Activated CD8-positive, alpha-beta memory T cell treated with anti-CD3 and anti-CD28 coated beads for 24 hours (primary cell): ENCODE measurements at regions not wholly inside any gene's neighbourhood (a gene's known extent, or its start where the extent isn't known, plus 50 kb on each side); places are given as distances from the start of the nearest gene placed in this dataset.

ENCODE experiments used
- DNase-seq: peaks from one replicate; pipeline ENCODE4 v3.0.0-alpha.2; 2020

DNA sequence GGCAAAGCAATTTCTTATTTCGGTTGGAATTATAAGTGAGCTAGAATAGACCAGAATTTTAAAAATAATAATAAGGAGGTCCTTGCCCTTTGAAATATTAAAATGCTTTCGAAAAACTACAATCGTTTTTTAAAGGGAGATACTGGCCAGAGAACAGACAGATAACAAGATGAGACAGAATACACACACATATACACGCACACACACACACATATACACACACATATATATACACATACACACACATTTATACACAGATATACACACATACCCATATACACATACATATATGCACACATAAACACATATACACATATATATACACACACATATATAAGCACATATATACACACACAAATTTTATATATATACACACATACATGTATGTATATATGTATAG lies 175.3 kb upstream of the MIR17HG start:
- DNase-seq: no peak

DNA sequence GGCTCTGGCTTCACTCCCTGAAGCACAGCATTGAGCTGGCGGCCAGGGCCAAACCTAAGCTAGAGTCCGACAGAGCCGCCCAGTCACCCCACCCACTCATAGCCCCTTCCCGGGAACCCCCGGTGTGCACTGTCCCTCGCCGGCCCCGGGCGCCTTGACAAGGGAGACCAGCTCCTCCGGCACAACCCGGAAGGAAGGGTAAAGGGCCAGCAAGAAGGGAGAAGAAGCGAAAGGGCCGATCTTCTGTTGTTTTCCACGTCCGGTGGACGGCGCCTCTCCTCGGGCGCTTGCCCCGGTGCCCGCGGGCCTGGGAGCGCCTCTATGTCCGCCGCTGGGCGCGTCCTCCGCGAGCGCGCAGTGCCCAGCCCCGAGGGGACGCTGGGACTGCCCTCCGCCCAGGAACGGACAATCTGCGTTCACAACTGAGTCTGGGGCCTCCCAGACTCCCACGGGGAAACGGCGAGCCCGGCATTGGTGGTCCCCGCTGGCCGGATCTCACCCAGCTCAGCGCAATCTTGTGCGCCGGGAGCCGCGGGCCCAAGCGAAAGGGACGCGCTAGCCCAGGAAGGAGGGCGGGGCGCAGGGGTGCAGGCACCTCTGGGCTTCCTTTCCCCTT lies 172.5 kb upstream of the MIR17HG start:
- DNase-seq: no peak

DNA sequence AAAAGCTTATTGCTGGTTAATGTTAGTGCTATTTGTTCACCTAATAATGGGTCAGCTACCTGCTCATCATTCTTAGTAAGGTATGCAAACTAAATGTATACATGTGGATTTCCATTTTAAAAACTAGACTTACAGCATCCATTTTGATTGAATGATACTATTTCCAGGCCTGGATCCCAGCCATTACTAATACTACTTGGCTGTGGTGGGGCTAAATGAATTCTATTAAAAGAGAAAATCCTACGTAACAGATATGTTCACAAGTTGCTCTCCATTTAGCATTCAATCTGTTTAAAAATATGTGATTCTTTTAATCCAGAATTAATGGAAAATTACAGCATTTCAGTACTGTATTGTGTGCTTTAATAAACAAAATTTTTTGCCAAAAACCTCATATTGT lies 169.4 kb upstream of the MIR17HG start:
- no peak for DNase-seq

DNA sequence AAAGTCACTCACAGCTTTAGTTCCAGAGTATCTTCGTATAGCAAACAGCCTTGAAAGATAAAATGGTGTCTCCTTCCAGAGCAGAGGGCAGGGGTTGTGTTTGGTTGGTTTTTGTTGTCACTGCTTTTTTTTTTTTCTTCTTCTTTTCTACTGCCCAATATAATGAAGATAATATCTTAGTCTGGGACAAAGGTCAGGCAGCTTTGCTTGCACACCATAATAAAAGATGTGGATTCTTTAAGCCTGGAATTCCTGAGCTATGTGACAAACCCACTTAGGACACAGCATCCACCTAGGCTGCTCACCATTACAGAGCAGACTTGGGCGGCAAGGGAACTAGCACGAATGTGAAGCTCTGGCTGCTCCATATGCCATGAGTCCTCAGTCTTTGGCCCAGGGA lies 165.6 kb upstream of the MIR17HG start:
- no peak for DNase-seq

DNA sequence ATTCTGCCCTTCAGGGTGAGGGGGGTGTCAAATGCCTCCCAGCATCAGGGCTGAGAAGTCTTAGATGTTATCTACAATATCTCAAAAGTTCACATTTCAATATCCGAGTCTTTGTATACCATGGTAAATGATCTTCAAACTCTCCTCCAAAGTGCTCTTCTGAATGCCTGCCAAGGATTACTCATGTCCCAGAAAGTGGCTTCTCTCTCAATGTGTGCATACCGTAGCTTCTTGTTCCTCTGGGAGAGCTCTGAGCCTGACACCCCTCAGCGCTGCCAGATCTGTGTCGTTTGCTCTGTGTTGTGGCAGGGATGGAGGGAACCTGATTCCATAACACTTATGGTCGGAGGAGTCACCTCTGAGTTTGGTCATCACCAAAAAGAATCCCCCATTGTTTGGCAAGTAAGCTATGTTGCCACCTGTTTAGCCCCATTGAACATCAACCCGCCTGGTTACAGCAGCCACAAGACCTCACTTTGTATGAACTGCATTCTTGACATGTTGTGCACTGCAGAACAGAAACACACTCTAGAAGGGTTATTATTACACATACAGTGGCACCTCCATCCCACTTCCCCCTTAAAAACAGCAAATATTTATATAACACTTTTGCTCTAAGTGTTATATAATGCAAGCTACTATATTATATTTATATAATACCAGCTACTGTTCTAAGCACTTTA lies 163.1 kb upstream of the MIR17HG start:
- DNase-seq: no peak

DNA sequence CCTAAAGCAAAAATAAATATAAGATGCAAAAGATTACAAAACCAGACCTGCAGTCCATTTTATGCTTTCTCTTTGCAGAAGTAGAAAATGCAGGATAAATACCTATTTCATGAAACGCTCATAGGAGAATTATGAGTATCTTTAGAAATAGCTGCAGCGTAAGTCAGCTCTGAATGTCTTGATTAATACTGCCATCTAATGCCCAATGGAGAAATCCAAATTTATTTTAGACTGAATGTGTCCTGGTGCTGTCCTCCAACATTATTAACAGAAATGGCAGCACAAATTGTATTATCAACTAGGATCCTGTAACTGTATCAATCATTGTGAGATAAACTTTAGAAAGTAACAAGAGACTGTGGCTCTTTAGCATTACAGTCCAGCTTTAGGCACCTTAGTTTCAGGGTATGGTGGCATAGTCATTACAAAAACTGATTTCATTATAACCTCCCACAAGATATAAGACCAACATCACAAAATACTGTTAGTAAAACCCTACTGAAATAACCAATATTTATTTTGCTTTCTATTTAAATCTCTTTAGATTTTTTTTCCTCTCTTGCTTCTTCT lies 162.1 kb upstream of the MIR17HG start:
- no peak for DNase-seq

DNA sequence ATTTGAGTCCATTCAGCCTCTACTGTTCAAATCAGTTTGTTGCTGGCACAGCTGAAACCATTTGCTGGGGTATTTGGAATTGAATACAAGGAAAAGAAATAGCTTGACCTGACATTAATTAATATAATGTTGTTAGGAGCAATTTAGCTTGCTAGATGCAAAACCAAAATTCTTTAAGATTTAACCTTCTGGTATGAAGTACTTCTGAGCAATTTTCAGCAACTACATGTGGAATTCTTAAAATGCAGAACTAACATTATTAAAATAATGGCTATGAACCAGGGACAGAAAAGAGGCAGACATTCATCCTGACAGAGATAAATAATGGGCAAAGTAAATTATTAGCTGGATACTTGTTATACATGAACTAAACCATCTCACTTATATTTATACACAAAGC lies 160.0 kb upstream of the MIR17HG start:
- no peak for DNase-seq

DNA sequence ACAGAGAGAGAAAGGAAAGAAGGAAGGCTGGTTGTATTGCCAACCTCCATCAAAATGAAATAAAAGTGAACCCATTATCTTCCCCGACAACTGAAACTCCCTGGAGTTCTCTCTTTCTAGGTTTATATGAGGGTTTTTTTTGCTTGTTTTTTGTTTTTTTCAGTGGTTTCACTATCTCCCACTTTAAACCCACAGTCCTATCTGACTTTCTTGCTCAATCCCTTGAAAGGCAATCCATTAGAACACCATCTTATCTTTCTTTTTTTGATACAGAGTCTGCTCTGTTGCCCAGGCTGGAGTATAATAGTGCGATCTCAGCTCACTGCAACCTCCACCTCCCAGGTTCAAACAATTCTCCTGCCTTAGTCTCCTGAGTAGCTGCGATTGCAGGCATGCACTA lies 158.0 kb upstream of the MIR17HG start:
- DNase-seq: no peak

DNA sequence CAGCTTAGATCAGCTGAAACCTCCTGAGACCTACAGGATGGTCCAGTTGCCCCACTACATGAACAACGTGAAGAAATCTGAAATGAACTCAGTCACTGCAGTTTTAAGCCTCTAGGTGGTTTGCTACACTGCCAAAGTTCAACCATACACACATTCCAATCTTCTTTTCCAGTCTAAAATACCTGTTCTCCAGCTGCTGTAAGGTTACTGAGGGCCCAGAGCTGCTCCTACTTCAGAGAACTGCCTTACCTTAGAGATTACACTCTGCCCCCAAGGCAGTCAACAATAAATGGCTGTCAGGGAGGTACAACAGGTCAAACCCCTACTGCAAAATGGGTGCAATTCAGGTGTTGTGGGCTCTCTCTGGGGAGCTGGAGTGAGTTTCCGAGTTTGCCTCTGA lies 154.1 kb upstream of the MIR17HG start:
- no peak for DNase-seq

DNA sequence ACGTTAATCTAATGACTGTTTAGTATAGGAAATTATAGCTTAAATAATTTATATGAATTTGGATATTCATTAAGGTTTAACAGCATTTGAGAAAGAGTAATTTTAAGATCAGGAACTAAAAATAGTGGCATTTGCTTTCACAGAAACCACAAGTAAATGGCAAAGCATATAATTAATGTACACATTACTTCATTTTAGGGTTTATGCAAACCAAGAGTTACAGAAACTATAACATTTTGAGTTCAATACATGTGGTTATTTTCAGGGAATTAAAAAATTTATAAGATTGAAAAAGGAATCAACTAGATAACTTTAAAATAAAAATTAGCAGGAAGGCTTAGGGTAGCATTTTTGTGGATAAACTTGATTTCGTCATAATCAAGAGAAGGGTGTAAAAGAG lies 151.7 kb upstream of the MIR17HG start:
- no peak for DNase-seq

DNA sequence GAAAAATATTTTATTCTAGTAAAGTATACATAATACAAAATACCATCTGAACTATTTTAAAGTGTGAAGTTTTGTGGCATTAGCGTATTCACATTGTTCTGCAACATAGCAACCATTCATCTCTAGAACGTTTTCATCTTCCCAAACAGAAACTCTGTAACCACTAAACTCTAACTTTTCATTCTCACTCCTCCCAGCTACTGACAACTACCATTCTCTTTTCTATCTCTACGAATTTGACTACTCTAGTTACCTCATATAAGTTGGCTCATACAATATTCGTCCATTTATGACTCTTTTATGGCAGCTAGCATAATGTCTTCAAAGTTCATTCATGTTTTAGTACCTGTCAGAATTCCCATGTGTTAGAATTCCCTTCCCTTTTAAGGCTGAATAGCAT lies 150.5 kb upstream of the MIR17HG start:
- no peak for DNase-seq

DNA sequence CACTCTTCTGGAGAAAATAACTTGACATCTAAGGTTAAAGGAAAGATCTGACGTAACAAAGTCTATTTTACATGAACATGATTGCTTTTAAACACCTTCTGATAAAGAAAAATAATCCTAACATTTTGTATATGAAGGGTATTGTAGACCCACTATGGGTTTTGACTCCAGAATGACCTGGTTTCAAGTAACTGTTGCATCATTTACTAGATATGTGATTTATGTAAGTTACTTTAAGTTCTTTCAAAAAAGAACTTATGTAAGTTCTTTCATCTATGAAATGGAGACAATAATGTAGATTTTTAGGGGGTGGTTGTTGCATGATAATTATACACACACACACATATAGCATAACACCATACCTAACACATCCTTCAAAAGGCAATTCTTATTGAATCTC lies 147.6 kb upstream of the MIR17HG start:
- no peak for DNase-seq

DNA sequence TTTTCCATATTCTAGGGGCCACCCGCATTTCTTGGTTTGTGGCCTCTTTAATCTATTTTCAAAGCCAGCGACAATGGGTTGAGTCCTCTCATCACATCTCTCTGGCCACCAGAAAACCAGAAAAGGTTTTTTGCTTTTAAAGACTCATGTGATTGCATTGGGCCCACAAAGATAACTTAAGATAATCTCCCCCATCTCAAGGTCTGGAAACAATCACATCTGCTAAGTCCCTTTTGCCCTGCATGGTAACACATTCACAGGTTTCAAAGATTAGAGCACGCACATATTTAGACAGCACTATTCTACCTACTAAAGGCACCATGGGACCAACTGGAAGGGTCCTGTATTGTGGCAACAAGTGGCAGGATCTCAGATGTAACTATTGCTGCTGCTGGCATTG lies 147.0 kb upstream of the MIR17HG start:
- DNase-seq: no peak

DNA sequence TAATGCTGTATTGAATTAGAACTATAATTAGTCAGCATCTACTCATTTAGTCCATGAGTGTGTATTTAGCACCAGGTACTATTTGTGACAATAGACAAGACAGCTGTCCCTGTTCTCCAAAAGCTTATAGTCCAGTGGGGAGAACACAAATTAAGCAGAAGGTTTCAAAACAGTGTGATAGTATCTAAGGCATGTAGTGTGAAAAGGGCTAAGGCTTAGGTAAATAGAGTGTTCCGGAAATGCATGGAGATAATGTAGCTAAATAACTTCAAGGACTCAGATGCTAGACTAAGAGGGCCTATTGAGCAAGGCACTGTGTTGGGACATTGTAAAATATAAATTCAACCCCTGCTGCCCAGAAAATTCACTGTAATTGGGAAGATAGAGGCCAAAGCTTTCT lies 144.1 kb upstream of the MIR17HG start:
- DNase-seq: no peak

DNA sequence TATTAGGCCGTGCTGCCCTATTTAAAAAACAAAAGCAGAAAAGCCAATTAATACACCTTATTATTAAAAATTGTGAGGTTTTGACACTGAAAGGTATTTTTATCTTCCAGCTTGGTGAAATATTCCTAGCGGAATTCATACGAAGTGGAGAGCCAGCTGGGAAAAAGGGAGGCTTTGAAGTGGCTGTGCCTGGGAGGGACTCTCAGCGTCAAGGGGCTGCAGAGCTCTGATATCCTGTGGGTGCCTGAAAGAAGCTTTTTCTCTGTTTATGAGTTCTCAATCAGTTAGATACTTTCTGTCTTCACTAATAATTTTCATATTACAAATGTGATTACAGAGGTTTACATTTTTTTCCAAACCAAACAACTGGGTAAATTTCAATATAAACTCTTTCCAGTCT lies 140.2 kb upstream of the MIR17HG start:
- no peak for DNase-seq

DNA sequence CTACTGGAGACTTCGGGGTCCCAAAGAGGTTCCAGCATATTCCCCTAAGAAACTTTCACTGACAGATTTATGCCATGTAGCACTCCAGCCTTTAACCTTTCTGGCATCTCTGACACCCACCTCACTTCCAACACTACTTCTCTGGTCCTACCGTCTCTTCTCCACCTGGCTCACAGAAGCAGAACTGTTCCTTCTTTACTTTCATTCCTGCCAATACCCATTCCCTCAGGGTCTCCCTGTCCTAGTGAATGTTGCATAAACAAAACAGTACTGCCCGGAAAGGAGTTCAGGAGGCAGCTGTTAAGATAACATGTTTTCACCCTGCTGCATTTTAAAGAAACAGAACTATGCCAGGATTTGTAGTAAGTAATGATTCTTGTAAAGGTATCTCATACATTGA lies 136.0 kb upstream of the MIR17HG start:
- no peak for DNase-seq

DNA sequence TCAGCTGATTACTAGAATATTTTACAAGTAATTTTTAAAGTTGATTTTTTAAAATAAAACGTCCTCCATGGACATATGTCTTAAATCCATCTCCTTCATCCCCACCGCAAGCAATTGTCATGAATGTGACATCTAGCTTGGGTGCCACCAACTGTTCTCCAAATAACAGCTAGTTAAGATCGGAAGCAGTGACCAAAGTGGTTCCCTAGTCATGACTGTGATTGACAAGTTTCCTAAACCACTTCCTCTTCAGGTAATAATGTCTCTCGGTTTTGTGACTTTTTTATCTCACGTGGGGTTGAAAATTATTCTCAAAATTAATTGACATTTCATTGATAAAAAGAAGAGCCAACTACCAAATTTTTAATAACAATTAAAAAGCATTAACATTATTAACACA lies 135.3 kb upstream of the MIR17HG start:
- no peak for DNase-seq

DNA sequence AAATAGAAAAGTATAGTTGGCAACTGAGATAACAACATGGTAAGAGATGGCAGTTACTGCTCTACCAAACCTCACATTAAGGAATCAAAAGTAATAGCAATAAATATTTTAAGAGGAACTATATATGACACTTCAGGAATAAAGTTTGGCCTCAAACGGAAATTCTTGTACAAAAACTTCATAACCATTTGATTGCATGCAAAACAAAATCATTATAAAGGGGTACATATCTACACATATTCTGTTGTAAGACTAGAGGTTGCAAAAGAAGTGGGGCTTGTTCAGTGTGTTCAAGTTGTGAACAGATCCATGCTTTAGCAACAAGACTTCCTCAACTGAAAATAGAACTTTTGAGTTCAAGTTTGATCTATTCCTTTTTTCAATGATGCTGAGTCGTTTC lies 133.5 kb upstream of the MIR17HG start:
- no peak for DNase-seq

DNA sequence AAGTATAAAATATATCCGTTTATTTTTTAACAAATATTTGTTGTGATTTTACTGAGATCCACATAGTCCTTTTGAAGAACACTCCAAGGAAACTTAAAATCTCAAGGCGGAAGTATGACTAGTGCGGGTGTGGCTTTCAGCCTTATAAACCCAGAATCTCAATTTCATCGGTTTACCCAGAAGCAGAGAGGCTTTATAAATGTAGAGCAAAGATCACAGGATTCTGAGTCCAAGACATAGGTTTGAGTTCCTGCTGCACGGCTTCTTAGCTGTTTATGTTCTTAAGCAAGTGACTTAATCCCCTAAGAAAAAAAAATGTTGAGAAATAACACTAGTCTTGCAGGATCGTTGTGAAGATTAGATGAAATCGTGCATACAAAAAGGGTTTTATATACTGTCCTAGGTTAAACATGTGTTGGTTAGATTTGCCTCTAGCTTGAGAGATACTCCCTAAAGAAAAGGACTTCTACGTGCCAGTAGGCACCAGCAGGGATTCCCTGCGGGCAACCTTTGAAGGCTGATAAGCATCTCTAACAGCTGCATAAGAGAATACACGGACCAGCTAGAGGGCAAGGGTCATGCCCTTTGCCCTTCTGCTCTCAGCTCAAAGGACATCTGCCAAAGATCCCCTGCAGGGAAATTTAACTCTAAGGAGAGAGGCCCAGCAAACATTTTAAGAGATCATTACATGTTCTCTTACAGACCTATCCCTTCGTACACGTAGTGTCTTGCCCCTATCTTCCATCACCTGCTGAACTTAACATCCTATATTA lies 130.4 kb upstream of the MIR17HG start:
- DNase-seq: no peak

DNA sequence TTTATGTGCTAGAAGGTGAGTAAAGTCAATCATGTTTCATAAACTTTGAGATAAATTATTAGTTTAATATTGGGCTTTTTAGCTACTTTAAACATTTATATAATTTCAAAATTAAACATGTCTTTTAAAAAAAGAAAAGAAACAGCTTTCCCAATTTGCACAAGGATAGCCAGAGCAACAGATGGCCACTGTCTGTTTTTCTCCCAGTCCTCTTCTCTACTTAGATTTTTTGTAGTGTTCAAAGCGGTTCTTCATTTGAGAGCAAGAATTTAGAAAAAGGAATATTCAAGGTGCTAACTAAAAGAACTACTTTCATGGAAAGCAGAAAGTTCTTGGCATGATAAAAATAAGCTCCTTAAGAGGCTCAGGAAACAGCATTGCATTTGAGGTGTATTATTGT lies 128.3 kb upstream of the MIR17HG start:
- no peak for DNase-seq

DNA sequence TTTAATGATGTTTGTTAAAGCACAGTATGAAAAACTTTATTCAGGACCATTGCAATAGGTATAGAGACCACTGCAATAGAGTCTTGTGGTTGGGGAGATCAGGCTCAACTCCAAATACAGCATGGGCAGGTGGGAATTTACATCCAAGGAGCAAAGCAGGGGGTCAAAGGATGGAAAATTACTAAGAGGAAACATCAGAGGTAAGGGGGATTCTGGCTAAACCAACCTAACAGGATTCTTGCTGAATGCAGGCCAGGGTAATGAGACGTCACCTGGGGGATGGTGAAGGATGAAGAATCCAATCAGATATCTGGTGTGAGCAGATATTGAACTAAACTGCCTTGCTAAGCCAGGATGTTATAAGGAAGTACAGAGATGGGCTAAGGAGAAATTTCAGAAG lies 126.6 kb upstream of the MIR17HG start:
- DNase-seq: no peak

DNA sequence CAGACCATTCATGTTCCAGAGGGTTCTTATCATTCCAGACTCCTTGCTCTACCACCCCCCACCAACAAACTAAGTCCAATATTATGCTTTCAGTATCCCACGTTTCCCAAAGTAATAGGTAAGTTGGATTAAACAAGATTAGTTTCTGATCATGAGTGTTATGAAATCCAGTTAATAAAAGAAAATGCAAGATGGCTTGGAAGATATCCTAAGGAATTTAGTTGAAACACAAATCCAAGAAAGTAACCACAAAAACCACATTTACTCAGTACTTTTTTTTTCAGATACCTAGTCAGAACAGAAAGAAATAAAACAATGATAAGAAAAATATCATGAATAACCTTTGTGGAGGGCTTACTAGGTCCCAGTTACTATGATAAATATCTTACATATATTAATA lies 119.4 kb upstream of the MIR17HG start:
- no peak for DNase-seq

DNA sequence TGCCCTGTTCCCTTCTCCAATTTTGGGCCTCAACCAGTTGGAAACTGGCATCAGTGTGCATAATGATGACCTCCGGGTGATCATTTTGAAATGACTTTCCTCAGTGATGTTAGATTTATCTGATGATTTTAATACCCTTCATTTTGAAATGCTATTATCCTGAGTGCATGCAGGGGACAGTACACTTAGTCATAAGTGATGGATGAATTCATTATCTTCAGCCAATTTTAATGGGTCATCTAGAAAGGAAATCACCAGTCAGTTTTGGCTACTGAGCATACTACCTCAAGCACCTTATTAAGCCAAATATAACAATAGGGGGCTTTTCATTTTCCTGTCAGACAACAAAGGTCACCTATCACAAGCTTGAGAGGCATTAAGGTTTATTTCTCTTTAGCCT lies 118.5 kb upstream of the MIR17HG start:
- no peak for DNase-seq

DNA sequence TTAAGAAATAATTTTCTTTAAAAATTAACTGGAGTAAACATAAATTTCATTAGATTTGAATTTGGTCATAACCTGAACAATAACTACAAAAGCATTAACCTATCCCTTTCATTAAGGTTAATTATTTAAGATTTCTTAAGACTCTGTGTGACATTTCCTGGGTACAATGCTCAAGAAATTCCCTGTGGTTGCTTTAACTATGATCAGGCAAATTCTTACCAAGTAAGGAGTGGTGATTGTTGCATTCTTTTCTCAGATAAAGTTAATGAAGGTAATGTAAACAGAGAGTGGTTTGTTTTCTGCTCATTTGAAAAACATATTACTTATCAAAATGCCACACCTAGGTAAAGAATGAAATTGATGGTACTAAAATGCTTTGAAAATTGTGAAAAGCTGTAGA lies 114.8 kb upstream of the MIR17HG start:
- DNase-seq: no peak
